Stimulated activated naive CD4-positive, alpha-beta T cell treated with Interleukin-2 at 50 U/mL for 16 hours (primary cell): ENCODE measurements at regions not wholly inside any gene's neighbourhood (a gene's known extent, or its start where the extent isn't known, plus 50 kb on each side); places are given as distances from the start of the nearest gene placed in this dataset.
"Not testable (repeated sequence)": the region's sequence is repeated elsewhere in the genome, so short reads cannot be mapped to it uniquely, and the experiment has no call there.

Source experiments
- DNase-seq: peaks from one replicate; lab custom pipeline; 2025; lab: John Stamatoyannopoulos, UW

- not testable (repeated sequence) for DNase-seq
Observed at GRCh38 chr2:35814597-35814996, 541.0 kb upstream of the CRIM1 start.

GRCh38 chr2:35803126-35803525 lies 552.5 kb upstream of the CRIM1 start:
- DNase-seq, result no peak

GRCh38 chr2:35794796-35795450 lies 560.7 kb upstream of the CRIM1 start:
- no peak for DNase-seq

GRCh38 chr2:35790292-35790691 lies 565.3 kb upstream of the CRIM1 start:
- no peak for DNase-seq

- DNase-seq, result no peak
Observed at GRCh38 chr2:35788543-35788942, 567.0 kb upstream of the CRIM1 start.

GRCh38 chr2:35787302-35788031 lies 568.1 kb upstream of the CRIM1 start:
- DNase-seq, result no peak

- DNase-seq, result no peak
Observed at GRCh38 chr2:35785564-35785963, 570.0 kb upstream of the CRIM1 start.

GRCh38 chr2:35784777-35785176 lies 570.8 kb upstream of the CRIM1 start:
- DNase-seq, result no peak

GRCh38 chr2:35783723-35784122 lies 571.9 kb upstream of the CRIM1 start:
- DNase-seq, result no peak

- no peak for DNase-seq
Observed at GRCh38 chr2:35741556-35741955, 614.0 kb upstream of the CRIM1 start.

- DNase-seq, result no peak
Observed at GRCh38 chr2:35731674-35732073, 623.9 kb upstream of the CRIM1 start.

GRCh38 chr2:35714883-35715282 lies 640.7 kb upstream of the CRIM1 start:
- DNase-seq, result no peak

GRCh38 chr2:35708411-35708923 lies 647.1 kb upstream of the CRIM1 start:
- no peak for DNase-seq

- DNase-seq, result no peak
Observed at GRCh38 chr2:35688309-35688708, 667.3 kb upstream of the CRIM1 start.

GRCh38 chr2:35651688-35652323 lies 703.8 kb upstream of the CRIM1 start:
- DNase-seq, result no peak

GRCh38 chr2:35614640-35615039 lies 740.9 kb upstream of the CRIM1 start:
- DNase-seq, result no peak

- no peak for DNase-seq
Observed at GRCh38 chr2:35606394-35606793, 749.2 kb upstream of the CRIM1 start.

- no peak for DNase-seq
Observed at GRCh38 chr2:35598310-35598709, 757.3 kb upstream of the CRIM1 start.

- DNase-seq, result no peak
Observed at GRCh38 chr2:35591886-35592285, 763.7 kb upstream of the CRIM1 start.

GRCh38 chr2:35585972-35586371 lies 769.6 kb upstream of the CRIM1 start:
- no peak for DNase-seq

- no peak for DNase-seq
Observed at GRCh38 chr2:35582637-35583036, 772.9 kb upstream of the CRIM1 start.

GRCh38 chr2:35580956-35581355 lies 774.6 kb upstream of the CRIM1 start:
- DNase-seq, result no peak

- not testable (repeated sequence) for DNase-seq
Observed at GRCh38 chr2:35568574-35568973, 787.0 kb upstream of the CRIM1 start.
